ENCODE measurements at regions not wholly inside any gene's neighbourhood (a gene's known extent, or its start where the extent isn't known, plus 50 kb on each side); places are given as distances from the start of the nearest gene placed in this dataset.
"Not testable (repeated sequence)": the region's sequence is repeated elsewhere in the genome, so short reads cannot be mapped to it uniquely, and the experiment has no call there.

GRCh38 chr4:9715271-9715670 lies 66.2 kb upstream of the DRD5 start:
- TF ChIP-seq CTCF (IDR thresholded peaks at IDR 0.05); EZH2 (IDR thresholded peaks at IDR 0.05; ENCODE audit: borderline replicate concordance, insufficient read depth, low read depth, low read length, poor library complexity, severe bottlenecking): not testable (repeated sequence)
